ENCODE measurements at regions not wholly inside any gene's neighbourhood (a gene's known extent, or its start where the extent isn't known, plus 50 kb on each side); places are given as distances from the start of the nearest gene placed in this dataset.

GRCh38 chr16:60299241-60299776 lies 1565.2 kb upstream of the GOT2 start:
- Histone ChIP-seq H3K9ac (no peak overlapping the region), H3K36me3 (no peaks in the 10 kb centered on the region), H3K4me3 (no peak overlapping the region), H3K27ac (no peak overlapping the region), H4K20me1 (no peaks in the 10 kb centered on the region), H3K4me2 (no peak overlapping the region), H3K9me3 (no peaks in the 10 kb centered on the region), H3K4me1 (no peaks in the 10 kb centered on the region), H3K27me3 (no peaks in the 10 kb centered on the region)
- TF ChIP-seq Cebpa-rat (IDR thresholded peaks at IDR 0.05) = no peak

GRCh38 chr16:60295451-60295850 lies 1561.3 kb upstream of the GOT2 start:
- Histone ChIP-seq H4K20me1 (no peaks in the 10 kb centered on the region), H3K4me1 (no peaks in the 10 kb centered on the region), H3K9me3 (no peaks in the 10 kb centered on the region), H3K4me3 (no peak overlapping the region), H3K36me3 (no peaks in the 10 kb centered on the region), H3K9ac (no peak overlapping the region), H3K27ac (no peak overlapping the region), H3K4me2 (no peak overlapping the region), H3K27me3 (no peaks in the 10 kb centered on the region)
- TF ChIP-seq Cebpa-rat (IDR thresholded peaks at IDR 0.05) = no peak

- no peak for TF ChIP-seq Cebpa-rat (IDR thresholded peaks at IDR 0.05)
- H3K9me3 ChIP-seq = no peaks in the 10 kb centered on the region
- H4K20me1 ChIP-seq = no peaks in the 10 kb centered on the region
- no peaks in the 10 kb centered on the region for H3K27me3 ChIP-seq
- H3K9ac ChIP-seq = no peak overlapping the region
- H3K4me3 ChIP-seq = no peak overlapping the region
- no peaks in the 10 kb centered on the region for H3K4me1 ChIP-seq
- H3K4me2 ChIP-seq = no peak overlapping the region
- H3K36me3 ChIP-seq = no peaks in the 10 kb centered on the region
- H3K27ac ChIP-seq = no peak overlapping the region
Measured at GRCh38 chr16:60285794-60286193, 1551.7 kb upstream of the GOT2 start.

- no peak for TF ChIP-seq Cebpa-rat (IDR thresholded peaks at IDR 0.05)
- H3K4me3 ChIP-seq = no peak overlapping the region
- H3K4me2 ChIP-seq = no peak overlapping the region
- no peak overlapping the region for H3K27ac ChIP-seq
- no peaks in the 10 kb centered on the region for H3K27me3 ChIP-seq
- H3K4me1 ChIP-seq = no peaks in the 10 kb centered on the region
- H3K36me3 ChIP-seq = no peaks in the 10 kb centered on the region
- no peak overlapping the region for H3K9ac ChIP-seq
- H3K9me3 ChIP-seq = no peaks in the 10 kb centered on the region
- no peaks in the 10 kb centered on the region for H4K20me1 ChIP-seq
Measured at GRCh38 chr16:60279061-60279665, 1545.0 kb upstream of the GOT2 start.

- Histone ChIP-seq H3K9me3 (no peaks in the 10 kb centered on the region), H3K4me3 (no peak overlapping the region), H3K27me3 (no peaks in the 10 kb centered on the region), H4K20me1 (no peaks in the 10 kb centered on the region), H3K4me1 (no peaks in the 10 kb centered on the region), H3K4me2 (no peak overlapping the region), H3K9ac (no peak overlapping the region), H3K27ac (no peak overlapping the region), H3K36me3 (no peaks in the 10 kb centered on the region)
- no peak for TF ChIP-seq Cebpa-rat (IDR thresholded peaks at IDR 0.05)
Measured at GRCh38 chr16:60274431-60275019, 1540.4 kb upstream of the GOT2 start.

- Histone ChIP-seq H3K9me3 (no peaks in the 10 kb centered on the region), H3K27me3 (no peaks in the 10 kb centered on the region), H3K4me2 (no peak overlapping the region), H4K20me1 (no peaks in the 10 kb centered on the region), H3K27ac (no peak overlapping the region), H3K4me3 (no peak overlapping the region), H3K36me3 (no peaks in the 10 kb centered on the region), H3K4me1 (no peaks in the 10 kb centered on the region), H3K9ac (no peak overlapping the region)
- no peak for TF ChIP-seq Cebpa-rat (IDR thresholded peaks at IDR 0.05)
Measured at GRCh38 chr16:60271781-60272180, 1537.7 kb upstream of the GOT2 start.

GRCh38 chr16:60271025-60271771 lies 1537.1 kb upstream of the GOT2 start:
- Histone ChIP-seq H3K27ac (no peak overlapping the region), H3K9ac (no peak overlapping the region), H3K4me1 (no peaks in the 10 kb centered on the region), H3K27me3 (no peaks in the 10 kb centered on the region), H3K36me3 (no peaks in the 10 kb centered on the region), H3K9me3 (no peaks in the 10 kb centered on the region), H4K20me1 (no peaks in the 10 kb centered on the region), H3K4me2 (no peak overlapping the region), H3K4me3 (no peak overlapping the region)
- TF ChIP-seq Cebpa-rat (IDR thresholded peaks at IDR 0.05) = no peak

GRCh38 chr16:60261425-60261824 lies 1527.3 kb upstream of the GOT2 start:
- Histone ChIP-seq H3K4me3 (no peak overlapping the region), H3K9ac (no peak overlapping the region), H3K27me3 (no peaks in the 10 kb centered on the region), H3K27ac (no peak overlapping the region), H3K9me3 (no peaks in the 10 kb centered on the region), H3K4me2 (no peak overlapping the region), H4K20me1 (no peaks in the 10 kb centered on the region), H3K4me1 (no peaks in the 10 kb centered on the region), H3K36me3 (no peaks in the 10 kb centered on the region)
- no peak for TF ChIP-seq Cebpa-rat (IDR thresholded peaks at IDR 0.05)

GRCh38 chr16:60259956-60260355 lies 1525.8 kb upstream of the GOT2 start:
- no peak overlapping the region for H3K4me3 ChIP-seq
- no peaks in the 10 kb centered on the region for H3K36me3 ChIP-seq
- no peaks in the 10 kb centered on the region for H3K4me1 ChIP-seq
- H4K20me1 ChIP-seq = no peaks in the 10 kb centered on the region
- TF ChIP-seq Cebpa-rat (IDR thresholded peaks at IDR 0.05) = no peak
- no peaks in the 10 kb centered on the region for H3K27me3 ChIP-seq
- no peaks in the 10 kb centered on the region for H3K9me3 ChIP-seq
- H3K27ac ChIP-seq = no peak overlapping the region
- no peak overlapping the region for H3K9ac ChIP-seq
- no peak overlapping the region for H3K4me2 ChIP-seq

- Histone ChIP-seq H3K9me3 (no peaks in the 10 kb centered on the region), H3K9ac (no peak overlapping the region), H4K20me1 (no peaks in the 10 kb centered on the region), H3K4me1 (no peaks in the 10 kb centered on the region), H3K4me2 (no peak overlapping the region), H3K27ac (no peak overlapping the region), H3K4me3 (no peak overlapping the region), H3K27me3 (no peaks in the 10 kb centered on the region), H3K36me3 (no peaks in the 10 kb centered on the region)
- no peak for TF ChIP-seq Cebpa-rat (IDR thresholded peaks at IDR 0.05)
Measured at GRCh38 chr16:60246086-60246485, 1512.0 kb upstream of the GOT2 start.
